ENCODE measurements at regions not wholly inside any gene's neighbourhood (a gene's known extent, or its start where the extent isn't known, plus 50 kb on each side); places are given as distances from the start of the nearest gene placed in this dataset.

DNA sequence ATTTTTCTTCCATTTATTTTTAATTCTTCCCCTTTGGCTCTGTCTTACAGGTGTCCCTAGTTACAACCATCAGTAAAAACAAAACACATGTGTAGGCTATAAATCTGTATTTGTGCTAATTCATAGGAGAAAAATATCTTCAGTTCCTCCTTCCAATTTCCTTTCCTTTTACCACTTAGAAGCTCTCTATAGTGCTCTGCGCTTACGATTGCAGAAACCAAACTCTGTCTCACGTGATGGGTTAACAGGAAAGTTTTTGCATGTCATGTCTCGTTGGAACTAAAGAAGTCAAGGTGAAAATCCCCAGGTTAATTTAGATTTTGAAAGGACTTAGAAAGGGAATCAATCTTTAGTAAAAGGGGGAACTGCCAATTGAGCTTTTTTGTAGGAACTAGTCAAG lies 1390.5 kb upstream of the ZEB2 start:
- H3K36me3 ChIP-seq (ENCODE audit: insufficient read depth, low read length), result no peaks in the 10 kb centered on the region
- H3K4me1 Mint-ChIP-seq (ENCODE audit: low read depth), result no peaks in the 10 kb centered on the region
- CTCF ChIA-PET, result no interaction called here
- no peaks in the 10 kb centered on the region for H3K4me1 ChIP-seq (ENCODE audit: insufficient read depth, low read length)
- no peak overlapping the region for H3K4me3 ChIP-seq (ENCODE audit: low read length)
- no peaks in the 10 kb centered on the region for H3K9me3 ChIP-seq (ENCODE audit: control insufficient read depth in 1 of 2, insufficient read depth in 1 of 2, low read length in 2 of 2)
- no peaks in the 10 kb centered on the region for H3K27me3 Mint-ChIP-seq
- no peaks in the 10 kb centered on the region for H3K27me3 ChIP-seq (ENCODE audit: control insufficient read depth in 1 of 2, insufficient read depth in 2 of 2, low read length in 2 of 2)
- DNase-seq (no peak), ATAC-seq (ENCODE audit: poor library complexity) (no peak)
- H3K27ac Mint-ChIP-seq, result no peak overlapping the region
- POLR2A ChIA-PET, result no interaction called here
- TF ChIP-seq CTCF (IDR thresholded peaks at IDR 0.05), result no peak
- peaks cover 2% of the 10 kb centered on the region for H3K9me3 Mint-ChIP-seq
- H3K36me3 Mint-ChIP-seq (ENCODE audit: low read depth), result no peaks in the 10 kb centered on the region
- no peak overlapping the region for H3K4me3 Mint-ChIP-seq
- no peak overlapping the region for H3K27ac ChIP-seq (ENCODE audit: low read depth in 1 of 2, low read length in 2 of 2)
- intact Hi-C loops (cut with DNase I, micrococcal nuclease), result no loop called here

GRCh38 chr2:145909766-145910165 lies 1389.8 kb upstream of the ZEB2 start:
- no peak for TF ChIP-seq CTCF (IDR thresholded peaks at IDR 0.05)
- no peaks in the 10 kb centered on the region for H3K27me3 ChIP-seq (ENCODE audit: control insufficient read depth in 1 of 2, insufficient read depth in 2 of 2, low read length in 2 of 2)
- Mint-ChIP-seq H3K4me1 (ENCODE audit: low read depth) (no peaks in the 10 kb centered on the region), H3K9me3 (peaks cover 2% of the 10 kb centered on the region), H3K27ac (no peak overlapping the region), H3K4me3 (no peak overlapping the region), H3K36me3 (ENCODE audit: low read depth) (no peaks in the 10 kb centered on the region), H3K27me3 (no peaks in the 10 kb centered on the region)
- no peaks in the 10 kb centered on the region for H3K4me1 ChIP-seq (ENCODE audit: insufficient read depth, low read length)
- ChIA-PET CTCF (no interaction called here), POLR2A (no interaction called here)
- no peak overlapping the region for H3K27ac ChIP-seq (ENCODE audit: low read depth in 1 of 2, low read length in 2 of 2)
- intact Hi-C loops (cut with DNase I, micrococcal nuclease), result no loop called here
- no peaks in the 10 kb centered on the region for H3K36me3 ChIP-seq (ENCODE audit: insufficient read depth, low read length)
- no peak for DNase-seq
- ATAC-seq (ENCODE audit: poor library complexity), result no peak
- H3K4me3 ChIP-seq (ENCODE audit: low read length), result no peak overlapping the region
- no peaks in the 10 kb centered on the region for H3K9me3 ChIP-seq (ENCODE audit: control insufficient read depth in 1 of 2, insufficient read depth in 1 of 2, low read length in 2 of 2)

GRCh38 chr2:145909175-145909755 lies 1389.3 kb upstream of the ZEB2 start:
- Histone ChIP-seq H3K4me3 (ENCODE audit: low read length) (no peak overlapping the region), H3K36me3 (ENCODE audit: insufficient read depth, low read length) (no peaks in the 10 kb centered on the region), H3K4me1 (ENCODE audit: insufficient read depth, low read length) (no peaks in the 10 kb centered on the region), H3K27me3 (ENCODE audit: control insufficient read depth in 1 of 2, insufficient read depth in 2 of 2, low read length in 2 of 2) (no peaks in the 10 kb centered on the region), H3K27ac (ENCODE audit: low read depth in 1 of 2, low read length in 2 of 2) (no peak overlapping the region), H3K9me3 (ENCODE audit: control insufficient read depth in 1 of 2, insufficient read depth in 1 of 2, low read length in 2 of 2) (no peaks in the 10 kb centered on the region)
- Mint-ChIP-seq H3K27ac (no peak overlapping the region), H3K9me3 (peaks cover 2% of the 10 kb centered on the region), H3K27me3 (no peaks in the 10 kb centered on the region), H3K36me3 (ENCODE audit: low read depth) (no peaks in the 10 kb centered on the region), H3K4me1 (ENCODE audit: low read depth) (no peaks in the 10 kb centered on the region), H3K4me3 (no peak overlapping the region)
- no peak for DNase-seq
- ChIA-PET CTCF (no interaction called here), POLR2A (no interaction called here)
- no peak for ATAC-seq (ENCODE audit: poor library complexity)
- intact Hi-C loops (cut with DNase I, micrococcal nuclease), result no loop called here
- no peak for TF ChIP-seq CTCF (IDR thresholded peaks at IDR 0.05)
